ENCODE measurements at regions not wholly inside any gene's neighbourhood (a gene's known extent, or its start where the extent isn't known, plus 50 kb on each side); places are given as distances from the start of the nearest gene placed in this dataset.

GRCh38 chr5:115469904-115470516 is 74.6 kb downstream of the FEM1C start:
- POLR2A ChIA-PET, result no interaction called here
- H3K4me3 Mint-ChIP-seq, result no peak overlapping the region
- no peak overlapping the region for H3K27ac Mint-ChIP-seq
- ATAC-seq (no peak), DNase-seq (no peak)
- intact Hi-C loops (cut with DNase I, micrococcal nuclease), result loop anchor here in 1 of 2 experiments (10.0 kb wide), 1 partner anchor 605 kb away; no protein-coding TSS in a partner anchor
- CTCF ChIA-PET, result interaction anchor here (0.6 kb wide), 1 partner anchor 134 kb away, joined by 4 read pairs; no protein-coding TSS in a partner anchor
- H3K9me3 Mint-ChIP-seq (ENCODE audit: low read depth), result no peaks in the 10 kb centered on the region
- no peaks in the 10 kb centered on the region for H3K36me3 Mint-ChIP-seq (ENCODE audit: low read depth)
- no peaks in the 10 kb centered on the region for H3K4me1 Mint-ChIP-seq
- peaks cover 15% of the 10 kb centered on the region for H3K27me3 Mint-ChIP-seq

GRCh38 chr5:115467628-115468027 is 76.9 kb downstream of the FEM1C start:
- Mint-ChIP-seq H3K9me3 (ENCODE audit: low read depth) (no peaks in the 10 kb centered on the region), H3K27me3 (peaks cover 21% of the 10 kb centered on the region), H3K4me1 (no peaks in the 10 kb centered on the region), H3K36me3 (ENCODE audit: low read depth) (no peaks in the 10 kb centered on the region), H3K27ac (no peak overlapping the region), H3K4me3 (no peak overlapping the region)
- ATAC-seq (no peak), DNase-seq (no peak)
- CTCF ChIA-PET, result no interaction called here
- POLR2A ChIA-PET, result no interaction called here
- intact Hi-C loops (cut with DNase I, micrococcal nuclease), result loop anchor here in 1 of 2 experiments (10.0 kb wide), 1 partner anchor 607 kb away; no protein-coding TSS in a partner anchor

GRCh38 chr5:115465431-115465830 is 79.1 kb downstream of the FEM1C start:
- no peak for DNase-seq
- ATAC-seq, result no peak
- Mint-ChIP-seq H3K9me3 (ENCODE audit: low read depth) (no peaks in the 10 kb centered on the region), H3K27me3 (peaks cover 28% of the 10 kb centered on the region), H3K4me3 (no peak overlapping the region), H3K4me1 (no peaks in the 10 kb centered on the region), H3K36me3 (ENCODE audit: low read depth) (no peaks in the 10 kb centered on the region), H3K27ac (no peak overlapping the region)
- ChIA-PET CTCF (no interaction called here), POLR2A (no interaction called here)
- intact Hi-C loops (cut with DNase I, micrococcal nuclease), result loop anchor here in 1 of 2 experiments (10.0 kb wide), 1 partner anchor 609 kb away; no protein-coding TSS in a partner anchor

GRCh38 chr5:115463983-115464382 is 80.6 kb downstream of the FEM1C start:
- intact Hi-C loops (cut with DNase I, micrococcal nuclease), result loop anchor here (5.0 to 10.0 kb wide), 4 partner anchors 132 to 611 kb away; partner anchors contain the start of gene CCDC112 (in 1 of the 2)
- H3K9me3 Mint-ChIP-seq (ENCODE audit: low read depth), result no peaks in the 10 kb centered on the region
- H3K36me3 Mint-ChIP-seq (ENCODE audit: low read depth), result no peaks in the 10 kb centered on the region
- H3K4me3 Mint-ChIP-seq, result no peak overlapping the region
- H3K27me3 Mint-ChIP-seq, result peaks cover 26% of the 10 kb centered on the region
- DNase-seq, result no peak
- no peak overlapping the region for H3K27ac Mint-ChIP-seq
- H3K4me1 Mint-ChIP-seq, result no peaks in the 10 kb centered on the region
- ChIA-PET POLR2A (no interaction called here), CTCF (no interaction called here)
- no peak for ATAC-seq

- ATAC-seq (peak; percentile 92), DNase-seq (peak; percentile 62)
- POLR2A ChIA-PET, result no interaction called here
- H3K27ac Mint-ChIP-seq, result peak overlapping the region; percentile 14
- no peaks in the 10 kb centered on the region for H3K9me3 Mint-ChIP-seq (ENCODE audit: low read depth)
- no peaks in the 10 kb centered on the region for H3K36me3 Mint-ChIP-seq (ENCODE audit: low read depth)
- CTCF ChIA-PET, result interaction anchor here (0.6 kb wide), 4 partner anchors 46 to 634 kb away, joined by 3 to 4 read pairs (median 3); no protein-coding TSS in a partner anchor
- peaks cover 24% of the 10 kb centered on the region for H3K27me3 Mint-ChIP-seq
- intact Hi-C loops (cut with DNase I, micrococcal nuclease), result loop anchor here (1.0 to 10.0 kb wide), 6 partner anchors 83 to 613 kb away; partner anchors contain the start of genes FEM1C (in 2 of the 2) and CCDC112 (in 1 of the 2)
- H3K4me3 Mint-ChIP-seq, result no peak overlapping the region
- H3K4me1 Mint-ChIP-seq, result no peaks in the 10 kb centered on the region
These were observed 82.9 kb downstream of the FEM1C start for GRCh38 chr5:115461506-115462290.

GRCh38 chr5:115461093-115461492 is 83.5 kb downstream of the FEM1C start:
- ChIA-PET POLR2A (interaction anchor here (0.8 kb wide), 1 partner anchor 27 kb away, joined by 4 read pairs; no protein-coding TSS in a partner anchor), CTCF (interaction anchor here (0.5 to 1.6 kb wide), 5 partner anchors 45 to 152 kb away, joined by 3 to 4 read pairs (median 3); no protein-coding TSS in a partner anchor)
- ATAC-seq (no peak), DNase-seq (no peak)
- Mint-ChIP-seq H3K27ac (peak overlapping the region; percentile 14), H3K27me3 (peaks cover 24% of the 10 kb centered on the region), H3K4me3 (no peak overlapping the region), H3K9me3 (ENCODE audit: low read depth) (no peaks in the 10 kb centered on the region), H3K4me1 (no peaks in the 10 kb centered on the region), H3K36me3 (ENCODE audit: low read depth) (no peaks in the 10 kb centered on the region)
- intact Hi-C loops (cut with DNase I, micrococcal nuclease), result loop anchor here (1.0 to 10.0 kb wide), 6 partner anchors 83 to 614 kb away; partner anchors contain the start of genes FEM1C (in 2 of the 2) and CCDC112 (in 1 of the 2)

GRCh38 chr5:115460472-115460871 is 84.1 kb downstream of the FEM1C start:
- H3K4me1 Mint-ChIP-seq, result no peaks in the 10 kb centered on the region
- no peak overlapping the region for H3K4me3 Mint-ChIP-seq
- H3K9me3 Mint-ChIP-seq (ENCODE audit: low read depth), result no peaks in the 10 kb centered on the region
- ATAC-seq, result peak; percentile 66
- no peaks in the 10 kb centered on the region for H3K36me3 Mint-ChIP-seq (ENCODE audit: low read depth)
- CTCF ChIA-PET, result interaction anchor here (0.5 to 1.6 kb wide), 2 partner anchors 58 to 83 kb away, joined by 3 to 4 read pairs; no protein-coding TSS in a partner anchor
- H3K27ac Mint-ChIP-seq, result no peak overlapping the region
- POLR2A ChIA-PET, result interaction anchor here (0.8 kb wide), 1 partner anchor 28 kb away, joined by 4 read pairs; no protein-coding TSS in a partner anchor
- peak; percentile 38 for DNase-seq
- intact Hi-C loops (cut with DNase I, micrococcal nuclease), result loop anchor here (1.0 to 10.0 kb wide), 7 partner anchors 27 to 614 kb away; partner anchors contain the start of genes CCDC112 (in 1 of the 2) and FEM1C (in 1 of the 2)
- H3K27me3 Mint-ChIP-seq, result peaks cover 27% of the 10 kb centered on the region

- Mint-ChIP-seq H3K4me3 (no peak overlapping the region), H3K27ac (no peak overlapping the region), H3K9me3 (ENCODE audit: low read depth) (no peaks in the 10 kb centered on the region), H3K4me1 (no peaks in the 10 kb centered on the region), H3K27me3 (peaks cover 30% of the 10 kb centered on the region), H3K36me3 (ENCODE audit: low read depth) (no peaks in the 10 kb centered on the region)
- CTCF ChIA-PET, result interaction anchor here (1.6 kb wide), 1 partner anchor 84 kb away, joined by 4 read pairs; no protein-coding TSS in a partner anchor
- intact Hi-C loops (cut with DNase I, micrococcal nuclease), result loop anchor here (1.0 to 10.0 kb wide), 7 partner anchors 27 to 615 kb away; partner anchors contain the start of genes CCDC112 (in 1 of the 2) and FEM1C (in 1 of the 2)
- POLR2A ChIA-PET, result no interaction called here
- DNase-seq, result no peak
- ATAC-seq, result no peak
These were observed 84.7 kb downstream of the FEM1C start for GRCh38 chr5:115459855-115460341.

- Mint-ChIP-seq H3K4me3 (no peak overlapping the region), H3K27ac (no peak overlapping the region), H3K27me3 (peaks cover 29% of the 10 kb centered on the region), H3K4me1 (no peaks in the 10 kb centered on the region), H3K9me3 (ENCODE audit: low read depth) (no peaks in the 10 kb centered on the region), H3K36me3 (ENCODE audit: low read depth) (no peaks in the 10 kb centered on the region)
- POLR2A ChIA-PET, result interaction anchor here (0.6 kb wide), 1 partner anchor 96 kb away, joined by 3 read pairs; no protein-coding TSS in a partner anchor
- ATAC-seq, result no peak
- intact Hi-C loops (cut with DNase I, micrococcal nuclease), result no loop called here
- no peak for DNase-seq
- CTCF ChIA-PET, result interaction anchor here (1.1 kb wide), 1 partner anchor 11 kb away, joined by 5 read pairs; no protein-coding TSS in a partner anchor
These were observed 86.2 kb downstream of the FEM1C start for GRCh38 chr5:115458416-115458815.

GRCh38 chr5:115458003-115458409 is 86.6 kb downstream of the FEM1C start:
- ChIA-PET CTCF (no interaction called here), POLR2A (no interaction called here)
- intact Hi-C loops (cut with DNase I, micrococcal nuclease), result no loop called here
- no peak for ATAC-seq
- Mint-ChIP-seq H3K27ac (no peak overlapping the region), H3K27me3 (peaks cover 28% of the 10 kb centered on the region), H3K36me3 (ENCODE audit: low read depth) (no peaks in the 10 kb centered on the region), H3K9me3 (ENCODE audit: low read depth) (no peaks in the 10 kb centered on the region), H3K4me1 (no peaks in the 10 kb centered on the region), H3K4me3 (no peak overlapping the region)
- no peak for DNase-seq

- ChIA-PET CTCF (no interaction called here), POLR2A (no interaction called here)
- Mint-ChIP-seq H3K9me3 (ENCODE audit: low read depth) (no peaks in the 10 kb centered on the region), H3K27ac (no peak overlapping the region), H3K4me3 (no peak overlapping the region), H3K27me3 (peaks cover 25% of the 10 kb centered on the region), H3K36me3 (ENCODE audit: low read depth) (no peaks in the 10 kb centered on the region), H3K4me1 (no peaks in the 10 kb centered on the region)
- ATAC-seq (no peak), DNase-seq (no peak)
- intact Hi-C loops (cut with DNase I, micrococcal nuclease), result no loop called here
These were observed 87.0 kb downstream of the FEM1C start for GRCh38 chr5:115457571-115457970.
